ENCODE measurements at regions not wholly inside any gene's neighbourhood (a gene's known extent, or its start where the extent isn't known, plus 50 kb on each side); places are given as distances from the start of the nearest gene placed in this dataset.
"Not testable (repeated sequence)": the region's sequence is repeated elsewhere in the genome, so short reads cannot be mapped to it uniquely, and the experiment has no call there.

GRCh38 chr6:74466572-74466971, 739.3 kb downstream of the COL12A1 start:
- 87 to 88% methylated on average over 2 of the region's 2 CpGs for WGBS, 2 donors
- Histone ChIP-seq H3K27me3 (ENCODE audit: control insufficient read depth in 1 of 2, insufficient read depth in 2 of 2, low read length in 2 of 2) (no peaks in the 10 kb centered on the region), H3K4me1 (ENCODE audit: control insufficient read depth in 2 of 2, insufficient read depth in 2 of 2, low read length in 1 of 2) (no peaks in the 10 kb centered on the region), H3K36me3 (ENCODE audit: control insufficient read depth in 2 of 2, insufficient read depth in 2 of 2, low read length in 1 of 2) (no peaks in the 10 kb centered on the region), H3K4me3 (ENCODE audit: low read depth in 1 of 2, low read length in 2 of 2) (no peak overlapping the region), H3K9me3 (ENCODE audit: control insufficient read depth in 2 of 2, insufficient read depth in 1 of 2, low read depth in 1 of 2, low read length in 1 of 2) (no peaks in the 10 kb centered on the region), H3K27ac (ENCODE audit: low read depth in 2 of 2, low read length in 1 of 2) (no peak overlapping the region)

- H3K4me3 ChIP-seq (ENCODE audit: low read depth in 1 of 2, low read length in 2 of 2): no peak overlapping the region
- WGBS, 2 donors: 60 to 67% methylated on average over 7 of the region's 7 CpGs
Measured at GRCh38 chr6:74459260-74459659, 746.6 kb downstream of the COL12A1 start.

DNA sequence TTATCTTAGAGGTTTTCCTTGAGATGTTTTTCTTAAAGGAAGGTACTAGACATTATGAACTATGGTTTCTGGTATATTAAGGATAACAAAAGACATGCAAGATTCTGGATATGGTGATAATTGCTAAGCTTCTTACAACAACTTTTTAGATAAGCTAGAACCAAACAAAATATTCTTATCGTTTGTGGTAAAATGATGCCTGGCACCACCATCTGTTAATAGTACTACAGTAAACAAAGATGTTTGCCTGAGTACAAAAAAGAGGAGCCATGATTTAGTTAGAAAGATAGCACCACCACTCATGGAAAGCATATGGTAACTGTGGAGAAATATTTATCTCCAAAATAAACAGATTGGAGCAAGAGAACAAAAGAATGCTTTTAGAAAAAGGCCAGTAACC, 747.3 kb downstream of the COL12A1 start:
- Histone ChIP-seq H3K9me3 (ENCODE audit: control insufficient read depth in 2 of 2, insufficient read depth in 1 of 2, low read depth in 1 of 2, low read length in 1 of 2) (no peaks in the 10 kb centered on the region), H3K27ac (ENCODE audit: low read depth in 2 of 2, low read length in 1 of 2) (no peak overlapping the region), H3K36me3 (ENCODE audit: control insufficient read depth in 2 of 2, insufficient read depth in 2 of 2, low read length in 1 of 2) (no peaks in the 10 kb centered on the region), H3K27me3 (ENCODE audit: control insufficient read depth in 1 of 2, insufficient read depth in 2 of 2, low read length in 2 of 2) (no peaks in the 10 kb centered on the region), H3K4me3 (ENCODE audit: low read depth in 1 of 2, low read length in 2 of 2) (no peak overlapping the region), H3K4me1 (ENCODE audit: control insufficient read depth in 2 of 2, insufficient read depth in 2 of 2, low read length in 1 of 2) (no peaks in the 10 kb centered on the region)
- WGBS, 2 donors: 35 to 41% methylated on average over 1 of the region's 1 CpG

More at GRCh38 chr6:74459260-74459659, 746.6 kb downstream of the COL12A1 start:
- Histone ChIP-seq H3K27me3 (ENCODE audit: control insufficient read depth in 1 of 2, insufficient read depth in 2 of 2, low read length in 2 of 2) (no peaks in the 10 kb centered on the region), H3K36me3 (ENCODE audit: control insufficient read depth in 2 of 2, insufficient read depth in 2 of 2, low read length in 1 of 2) (no peaks in the 10 kb centered on the region), H3K27ac (ENCODE audit: low read depth in 2 of 2, low read length in 1 of 2) (no peak overlapping the region), H3K4me1 (ENCODE audit: control insufficient read depth in 2 of 2, insufficient read depth in 2 of 2, low read length in 1 of 2) (no peaks in the 10 kb centered on the region), H3K9me3 (ENCODE audit: control insufficient read depth in 2 of 2, insufficient read depth in 1 of 2, low read depth in 1 of 2, low read length in 1 of 2) (no peaks in the 10 kb centered on the region)

- Histone ChIP-seq H3K36me3 (ENCODE audit: control insufficient read depth in 2 of 2, insufficient read depth in 2 of 2, low read length in 1 of 2) (no peaks in the 10 kb centered on the region), H3K9me3 (ENCODE audit: control insufficient read depth in 2 of 2, insufficient read depth in 1 of 2, low read depth in 1 of 2, low read length in 1 of 2) (no peaks in the 10 kb centered on the region), H3K27me3 (ENCODE audit: control insufficient read depth in 1 of 2, insufficient read depth in 2 of 2, low read length in 2 of 2) (no peaks in the 10 kb centered on the region), H3K27ac (ENCODE audit: low read depth in 2 of 2, low read length in 1 of 2) (no peak overlapping the region), H3K4me1 (ENCODE audit: control insufficient read depth in 2 of 2, insufficient read depth in 2 of 2, low read length in 1 of 2) (no peaks in the 10 kb centered on the region), H3K4me3 (ENCODE audit: low read depth in 1 of 2, low read length in 2 of 2) (no peak overlapping the region)
- 100% methylated on average over 1 of the region's 1 CpG for WGBS, 2 donors
Measured at GRCh38 chr6:74455786-74456185, 750.1 kb downstream of the COL12A1 start.

DNA sequence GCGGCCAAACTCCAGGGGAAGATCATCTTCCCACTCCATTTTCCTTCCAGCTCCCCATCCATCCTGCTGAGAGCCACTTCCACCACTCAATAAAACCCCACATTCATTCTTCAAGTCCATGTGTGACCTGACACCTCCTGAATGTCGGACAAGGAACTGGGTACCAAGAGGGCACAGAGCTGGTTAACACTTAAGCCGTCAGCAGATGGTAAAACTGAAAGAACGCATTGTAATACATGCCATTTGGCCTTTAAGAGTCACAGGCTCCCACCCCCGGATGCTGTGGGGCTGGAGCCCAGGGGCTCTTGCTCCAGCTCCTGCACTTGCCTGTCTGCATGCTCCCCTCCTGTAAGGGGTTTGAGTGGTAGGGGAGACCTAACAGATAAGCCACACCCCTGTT, 753.9 kb downstream of the COL12A1 start:
- Histone ChIP-seq H3K27me3 (ENCODE audit: control insufficient read depth in 1 of 2, insufficient read depth in 2 of 2, low read length in 2 of 2) (no peaks in the 10 kb centered on the region), H3K9me3 (ENCODE audit: control insufficient read depth in 2 of 2, insufficient read depth in 1 of 2, low read depth in 1 of 2, low read length in 1 of 2) (no peaks in the 10 kb centered on the region), H3K27ac (ENCODE audit: low read depth in 2 of 2, low read length in 1 of 2) (no peak overlapping the region), H3K36me3 (ENCODE audit: control insufficient read depth in 2 of 2, insufficient read depth in 2 of 2, low read length in 1 of 2) (no peaks in the 10 kb centered on the region), H3K4me3 (ENCODE audit: low read depth in 1 of 2, low read length in 2 of 2) (no peak overlapping the region), H3K4me1 (ENCODE audit: control insufficient read depth in 2 of 2, insufficient read depth in 2 of 2, low read length in 1 of 2) (no peaks in the 10 kb centered on the region)
- WGBS, 2 donors: 79 to 87% methylated on average over 5 of the region's 5 CpGs

DNA sequence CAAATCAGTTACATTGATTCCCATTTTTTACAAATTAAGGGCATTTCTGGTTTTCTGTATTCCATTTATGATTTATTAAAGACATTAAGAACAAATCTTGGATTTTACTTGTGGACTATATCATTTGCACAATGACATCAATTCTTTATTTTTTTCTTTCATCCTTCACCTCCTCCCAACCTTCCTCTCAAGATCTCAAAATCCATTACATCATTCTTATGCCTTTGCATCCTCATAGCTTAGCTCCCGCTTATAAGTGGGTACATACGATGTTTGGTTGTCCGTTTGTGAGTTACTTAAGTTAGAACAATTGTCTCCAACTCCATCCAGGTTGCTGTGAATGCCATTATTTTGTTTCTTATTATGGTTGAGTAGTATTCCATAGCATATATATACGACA, 752.8 kb downstream of the CD109 start:
- Histone ChIP-seq H3K27ac (ENCODE audit: low read depth in 2 of 2, low read length in 1 of 2) (no peak overlapping the region), H3K4me1 (ENCODE audit: control insufficient read depth in 2 of 2, insufficient read depth in 2 of 2, low read length in 1 of 2) (no peaks in the 10 kb centered on the region), H3K9me3 (ENCODE audit: control insufficient read depth in 2 of 2, insufficient read depth in 1 of 2, low read depth in 1 of 2, low read length in 1 of 2) (no peaks in the 10 kb centered on the region), H3K4me3 (ENCODE audit: low read depth in 1 of 2, low read length in 2 of 2) (no peak overlapping the region), H3K36me3 (ENCODE audit: control insufficient read depth in 2 of 2, insufficient read depth in 2 of 2, low read length in 1 of 2) (no peaks in the 10 kb centered on the region), H3K27me3 (ENCODE audit: control insufficient read depth in 1 of 2, insufficient read depth in 2 of 2, low read length in 2 of 2) (no peaks in the 10 kb centered on the region)
- 90 to 92% methylated on average over 4 of the region's 4 CpGs for WGBS, 2 donors

DNA sequence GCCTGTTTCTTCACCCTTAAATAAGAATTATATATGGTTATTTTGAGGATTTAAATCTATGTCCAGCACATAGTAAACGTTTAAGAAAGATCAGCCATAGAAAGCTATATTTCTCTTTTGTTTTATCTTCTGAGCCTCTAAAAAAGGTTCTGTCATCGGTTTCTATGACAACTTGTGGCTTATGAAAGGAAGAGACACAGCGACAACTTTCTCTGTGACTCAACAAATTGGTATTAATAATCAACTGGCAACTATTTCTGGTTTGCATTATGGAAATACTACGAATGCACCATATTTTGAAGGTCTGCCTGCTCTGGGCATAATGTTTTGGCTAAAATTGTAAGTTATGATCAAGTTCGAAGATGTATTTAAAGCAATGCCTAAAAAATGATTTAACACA, 751.0 kb downstream of the CD109 start:
- Histone ChIP-seq H3K4me3 (ENCODE audit: low read depth in 1 of 2, low read length in 2 of 2) (no peak overlapping the region), H3K4me1 (ENCODE audit: control insufficient read depth in 2 of 2, insufficient read depth in 2 of 2, low read length in 1 of 2) (no peaks in the 10 kb centered on the region), H3K9me3 (ENCODE audit: control insufficient read depth in 2 of 2, insufficient read depth in 1 of 2, low read depth in 1 of 2, low read length in 1 of 2) (no peaks in the 10 kb centered on the region), H3K27ac (ENCODE audit: low read depth in 2 of 2, low read length in 1 of 2) (no peak overlapping the region), H3K27me3 (ENCODE audit: control insufficient read depth in 1 of 2, insufficient read depth in 2 of 2, low read length in 2 of 2) (no peaks in the 10 kb centered on the region), H3K36me3 (ENCODE audit: control insufficient read depth in 2 of 2, insufficient read depth in 2 of 2, low read length in 1 of 2) (no peaks in the 10 kb centered on the region)
- WGBS, 2 donors: 64 to 71% methylated on average over 5 of the region's 5 CpGs

- WGBS, 2 donors: 50 to 60% methylated on average over 1 of the region's 1 CpG
- H3K27ac ChIP-seq (ENCODE audit: low read depth in 2 of 2, low read length in 1 of 2): no peak overlapping the region
- no peaks in the 10 kb centered on the region for H3K36me3 ChIP-seq (ENCODE audit: control insufficient read depth in 2 of 2, insufficient read depth in 2 of 2, low read length in 1 of 2)
- no peak overlapping the region for H3K4me3 ChIP-seq (ENCODE audit: low read depth in 1 of 2, low read length in 2 of 2)
- H3K9me3 ChIP-seq (ENCODE audit: control insufficient read depth in 2 of 2, insufficient read depth in 1 of 2, low read depth in 1 of 2, low read length in 1 of 2): no peaks in the 10 kb centered on the region
- H3K27me3 ChIP-seq (ENCODE audit: control insufficient read depth in 1 of 2, insufficient read depth in 2 of 2, low read length in 2 of 2): no peaks in the 10 kb centered on the region
- no peaks in the 10 kb centered on the region for H3K4me1 ChIP-seq (ENCODE audit: control insufficient read depth in 2 of 2, insufficient read depth in 2 of 2, low read length in 1 of 2)
Measured at GRCh38 chr6:74439123-74439811, 743.3 kb downstream of the CD109 start.

DNA sequence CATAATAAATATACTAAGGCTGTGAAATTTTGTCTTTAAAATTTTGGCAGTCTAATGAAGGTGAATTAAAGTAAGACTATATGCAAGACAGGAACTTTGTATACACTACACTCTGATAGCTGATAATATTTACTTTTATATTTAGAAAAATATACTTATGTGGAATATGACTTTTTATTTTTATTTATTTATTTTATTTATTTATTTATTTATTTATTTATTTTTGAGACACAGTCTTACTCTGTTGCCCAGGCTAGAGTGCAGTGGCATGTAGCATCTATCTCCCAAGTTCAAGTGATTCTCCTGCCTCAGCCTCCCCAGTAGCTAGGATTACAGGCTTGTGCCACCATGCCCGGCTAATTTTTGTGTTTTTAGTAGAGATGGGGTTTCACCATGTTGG, 742.4 kb downstream of the CD109 start:
- not testable (repeated sequence) for H3K4me3 ChIP-seq (ENCODE audit: low read depth in 1 of 2, low read length in 2 of 2); H3K36me3 ChIP-seq (ENCODE audit: control insufficient read depth in 2 of 2, insufficient read depth in 2 of 2, low read length in 1 of 2); H3K27me3 ChIP-seq (ENCODE audit: control insufficient read depth in 1 of 2, insufficient read depth in 2 of 2, low read length in 2 of 2); H3K9me3 ChIP-seq (ENCODE audit: control insufficient read depth in 2 of 2, insufficient read depth in 1 of 2, low read depth in 1 of 2, low read length in 1 of 2); H3K27ac ChIP-seq (ENCODE audit: low read depth in 2 of 2, low read length in 1 of 2); H3K4me1 ChIP-seq (ENCODE audit: control insufficient read depth in 2 of 2, insufficient read depth in 2 of 2, low read length in 1 of 2)
- WGBS, 2 donors: 89 to 92% methylated on average over 1 of the region's 1 CpG

DNA sequence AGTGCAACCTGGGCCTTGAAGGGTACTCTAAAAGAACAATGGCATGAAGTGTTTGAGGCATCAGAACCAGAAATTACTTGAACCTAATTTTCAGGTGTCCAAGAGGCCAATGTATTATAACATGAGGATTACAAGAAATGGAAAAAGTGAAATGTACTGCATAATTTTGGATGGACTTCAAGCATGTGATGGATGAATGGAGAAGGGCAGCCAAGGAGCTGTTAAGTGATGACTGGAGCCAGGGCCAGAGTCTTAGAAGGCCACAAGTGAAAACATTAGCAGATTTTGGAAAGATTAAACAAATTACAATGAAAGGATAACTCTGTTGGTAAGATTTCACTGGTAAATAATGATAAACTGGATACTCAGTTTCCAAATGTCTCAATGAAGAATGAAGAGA, 738.2 kb downstream of the CD109 start:
- H3K36me3 ChIP-seq (ENCODE audit: control insufficient read depth in 2 of 2, insufficient read depth in 2 of 2, low read length in 1 of 2): no peaks in the 10 kb centered on the region
- no peak overlapping the region for H3K4me3 ChIP-seq (ENCODE audit: low read depth in 1 of 2, low read length in 2 of 2)
- no peaks in the 10 kb centered on the region for H3K9me3 ChIP-seq (ENCODE audit: control insufficient read depth in 2 of 2, insufficient read depth in 1 of 2, low read depth in 1 of 2, low read length in 1 of 2)
- no peaks in the 10 kb centered on the region for H3K27me3 ChIP-seq (ENCODE audit: control insufficient read depth in 1 of 2, insufficient read depth in 2 of 2, low read length in 2 of 2)
- H3K27ac ChIP-seq (ENCODE audit: low read depth in 2 of 2, low read length in 1 of 2): no peak overlapping the region
- no peaks in the 10 kb centered on the region for H3K4me1 ChIP-seq (ENCODE audit: control insufficient read depth in 2 of 2, insufficient read depth in 2 of 2, low read length in 1 of 2)
